HCT116 (cell line): ENCODE measurements at regions not wholly inside any gene's neighbourhood (a gene's known extent, or its start where the extent isn't known, plus 50 kb on each side); places are given as distances from the start of the nearest gene placed in this dataset.

Source experiments
- ATAC-seq: fragments of 200-7000 bp; cut with Tn5 transposase; 2 replicates; pipeline ENCODE4 v1.9.1; 2020; ENCODE audit warnings: mild to moderate bottlenecking, moderate library complexity
- BruUV-seq: library from RNA; stranded (reverse); fragments of 400-500 nt; replicated peaks from 2 replicates; lab custom pipeline; 2021; lab: Mats Ljungman, UMichigan
- CTCF ChIA-PET: fragments of 300-600 bp; sonication (Branson Sonifier 250); formaldehyde crosslinking; loops from one replicate; lab custom pipeline; 2021; ENCODE audit warnings: antibody characterized with exemption; lab: Charles Lee
- POLR2A ChIA-PET: fragments of 300-600, 350-600 bp; sonication (Branson Sonifier 250); formaldehyde crosslinking; loops from one replicate; lab custom pipeline; 2021; ENCODE audit warnings: antibody characterized with exemption; lab: Charles Lee
- RAD21 ChIA-PET, 2 experiments: fragments of 300-600 bp; sonication (Branson Sonifier 250); formaldehyde crosslinking; loops; one replicate each; lab custom pipeline; 2023; ENCODE audit warnings: low total read pairs in 2 of 2; ENCODE audit not compliant: uncharacterized antibody in 2 of 2, unreplicated experiment in 2 of 2, low non-redundant PET in 1 of 2; lab: Charles Lee
- DNase-seq: peaks from one replicate; pipeline ENCODE4 v3.0.0-alpha.2; 2010; ENCODE audit warnings: low read depth, low spot score
- H2AFZ ChIP-seq: fragments of 200-600 bp; shearing (Covaris generic), sonication (generic); 2 replicates; pipeline ENCODE4 v1.6.1; 2017; ENCODE audit warnings: low read depth, mixed run types, mixed read lengths, antibody characterized with exemption, low read length; ENCODE audit not compliant: poor library complexity, severe bottlenecking
- H3K27ac ChIP-seq: 2 replicates; pipeline ENCODE4 v1.5.1; 2012; ENCODE audit warnings: low read depth, low read length
- H3K27me3 ChIP-seq: fragments of 200-600 bp; sonication (generic); 2 replicates; pipeline ENCODE4 v1.6.1; 2016; ENCODE audit warnings: mixed run types, low read length, mixed read lengths; ENCODE audit not compliant: insufficient read depth
- H3K36me3 ChIP-seq, 2 experiments: fragments of 200-500 bp in 1 of 2; fragments of 200-600 bp in 1 of 2; sonication (Bioruptor generic) in 1 of 2; sonication (generic) in 1 of 2; 2 replicates each; pipeline versions ENCODE4 v1.5.1 to v1.6.1; 2014 to 2016; ENCODE audit warnings: low read length in 2 of 2, inconsistent platforms in 1 of 2, mixed read lengths in 1 of 2, mixed run types in 1 of 2; ENCODE audit not compliant: insufficient read depth in 2 of 2, control insufficient read depth in 1 of 2
- H3K4me1 ChIP-seq, 2 experiments: fragments of 200-600 bp in 1 of 2; sonication (generic) in 1 of 2; 2 replicates each; pipeline versions ENCODE4 v1.5.1 to v1.6.1; 2012 to 2017; ENCODE audit warnings: low read length in 2 of 2, inconsistent platforms in 1 of 2, mild to moderate bottlenecking in 1 of 2, mixed read lengths in 1 of 2, mixed run types in 1 of 2, moderate library complexity in 1 of 2; ENCODE audit not compliant: insufficient read depth in 2 of 2, control insufficient read depth in 1 of 2
- H3K4me2 ChIP-seq: fragments of 200-600 bp; sonication (generic); 2 replicates; pipeline ENCODE4 v1.6.1; 2017; ENCODE audit warnings: mixed run types, low read length, mixed read lengths
- H3K4me3 ChIP-seq, 2 experiments: fragments of 200-600 bp in 1 of 2; sonication (generic) in 1 of 2; replicated peaks in 1 of 2; 2 replicates each; pipeline ENCODE4 v1.5.1; 2011 to 2016; ENCODE audit warnings: low read length in 2 of 2, control low read depth in 1 of 2, low read depth in 1 of 2, mild to moderate bottlenecking in 1 of 2, mixed read lengths in 1 of 2, mixed run types in 1 of 2
- H3K79me2 ChIP-seq: fragments of 200-600 bp; sonication (generic); 2 replicates; pipeline ENCODE4 v1.6.1; 2017; ENCODE audit warnings: mild to moderate bottlenecking, mixed run types, low read length, moderate library complexity, mixed read lengths; ENCODE audit not compliant: insufficient read depth
- H3K9ac ChIP-seq: fragments of 200-600 bp; sonication (generic); 2 replicates; pipeline ENCODE4 v1.6.1; 2016; ENCODE audit warnings: low read length, mixed read lengths
- H3K9me2 ChIP-seq: fragments of 200-600 bp; sonication (generic), shearing (Covaris generic); 2 replicates; pipeline ENCODE4 v1.6.1; 2017; ENCODE audit warnings: mixed run types, mild to moderate bottlenecking, moderate library complexity; ENCODE audit not compliant: insufficient read depth
- H3K9me3 ChIP-seq, 2 experiments: fragments of 200-500 bp in 1 of 2; fragments of 200-600 bp in 1 of 2; sonication (Bioruptor generic) in 1 of 2; sonication (generic) in 1 of 2; 2 replicates each; pipeline ENCODE4 v1.6.1; 2014 to 2017; ENCODE audit warnings: low read length in 2 of 2, mixed read lengths in 2 of 2, inconsistent platforms in 1 of 2, low read depth in 1 of 2, mild to moderate bottlenecking in 1 of 2, mixed run types in 1 of 2, moderate library complexity in 1 of 2; ENCODE audit not compliant: control insufficient read depth in 1 of 2, insufficient read depth in 1 of 2
- H4K20me1 ChIP-seq: fragments of 200-600 bp; sonication (generic), shearing (Covaris generic); 2 replicates; pipeline ENCODE4 v1.6.1; 2017; ENCODE audit warnings: mixed run types, mild to moderate bottlenecking, moderate library complexity; ENCODE audit not compliant: insufficient read depth
- EZH2phosphoT487 ChIP-seq: fragments of 200-600 bp; IDR thresholded peaks from 2 replicates; pipeline ENCODE4 v1.6.1; 2018; ENCODE audit warnings: antibody characterized with exemption, borderline replicate concordance
- JUND ChIP-seq: IDR thresholded peaks from 2 replicates; pipeline ENCODE4 v1.6.1; 2012
- POLR2AphosphoS5 ChIP-seq: IDR thresholded peaks from 2 replicates; pipeline ENCODE4 v1.6.1; 2011; ENCODE audit warnings: mild to moderate bottlenecking, low read depth, low read length, moderate library complexity
- TCF7L2 ChIP-seq: IDR thresholded peaks from 2 replicates; pipeline ENCODE4 v1.7.0; 2011; ENCODE audit warnings: borderline replicate concordance, inconsistent platforms; ENCODE audit not compliant: insufficient read depth, insufficient read length; ENCODE audit errors: extremely low read depth
- ZNF274 ChIP-seq: fragments of 200-500 bp; sonication (Bioruptor generic); IDR thresholded peaks from 2 replicates; pipeline ENCODE4 v1.6.1; 2014; ENCODE audit warnings: mild to moderate bottlenecking, low read depth, low read length, inconsistent platforms
- intact Hi-C: fragments of 100-400 bp; cut with micrococcal nuclease; formaldehyde crosslinking; loops from 2 replicates; pipeline ENCODE4 v1.10.0; 2022
- TF ChIP-seq, protein P1 (sequence below): IDR thresholded peaks from 2 replicates; pipeline ENCODE4 v1.6.1; 2012
- TF ChIP-seq, protein P2 (sequence below): IDR thresholded peaks from 2 replicates; pipeline ENCODE4 v1.6.1; 2012
- TF ChIP-seq, protein P3 (sequence below): IDR thresholded peaks from 2 replicates; pipeline ENCODE4 v1.6.1; 2012; ENCODE audit warnings: low read depth

DNA sequence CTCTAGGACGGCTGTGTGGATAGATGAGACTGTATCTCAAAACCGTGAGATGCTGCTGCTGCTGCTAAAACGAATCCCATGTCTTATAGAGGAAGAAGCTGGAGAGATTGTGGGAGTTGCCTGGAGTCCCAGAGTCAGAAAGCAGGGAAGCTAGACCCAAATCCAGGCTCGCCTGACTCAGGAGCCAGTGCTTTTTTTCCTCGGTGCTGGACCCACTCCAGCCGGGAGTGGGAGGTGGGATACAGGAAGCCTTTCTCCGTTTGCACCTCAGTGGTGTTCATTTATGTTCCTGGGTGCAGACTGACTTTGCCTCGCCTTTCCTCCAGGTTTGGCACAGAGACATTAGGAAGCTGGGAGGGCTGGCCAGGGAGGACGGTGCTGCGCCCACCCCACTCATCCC, 150.9 kb upstream of the LINGO1 start:
- BruUV-seq: no TSS peak
- ChIA-PET RAD21 (no interaction called here), CTCF (no interaction called here), POLR2A (no interaction called here)
- no peaks in the 10 kb centered on the region for H3K9me3 ChIP-seq
- H3K4me3 ChIP-seq: no peak overlapping the region
- no peaks in the 10 kb centered on the region for H4K20me1 ChIP-seq
- no peaks in the 10 kb centered on the region for H3K79me2 ChIP-seq
- H3K36me3 ChIP-seq: no peaks in the 10 kb centered on the region
- ATAC-seq (no peak), DNase-seq (no peak)
- H3K27me3 ChIP-seq: no peaks in the 10 kb centered on the region
- H3K27ac ChIP-seq: no peak overlapping the region
- intact Hi-C loops: no loop called here
- no peaks in the 10 kb centered on the region for H3K4me1 ChIP-seq
- H2AFZ ChIP-seq: no peak overlapping the region
- H3K9me2 ChIP-seq: no peaks in the 10 kb centered on the region
- no peak for TF ChIP-seq POLR2AphosphoS5
- TF ChIP-seq TCF7L2: no peak
- TF ChIP-seq, protein P1, sequence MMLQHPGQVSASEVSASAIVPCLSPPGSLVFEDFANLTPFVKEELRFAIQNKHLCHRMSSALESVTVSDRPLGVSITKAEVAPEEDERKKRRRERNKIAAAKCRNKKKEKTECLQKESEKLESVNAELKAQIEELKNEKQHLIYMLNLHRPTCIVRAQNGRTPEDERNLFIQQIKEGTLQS: no peak
- TF ChIP-seq EZH2phosphoT487: no peak
- no peak for TF ChIP-seq ZNF274
- TF ChIP-seq, protein P2, sequence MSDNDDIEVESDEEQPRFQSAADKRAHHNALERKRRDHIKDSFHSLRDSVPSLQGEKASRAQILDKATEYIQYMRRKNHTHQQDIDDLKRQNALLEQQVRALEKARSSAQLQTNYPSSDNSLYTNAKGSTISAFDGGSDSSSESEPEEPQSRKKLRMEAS: no peak
- no peak for TF ChIP-seq JUND
- TF ChIP-seq, protein P3, sequence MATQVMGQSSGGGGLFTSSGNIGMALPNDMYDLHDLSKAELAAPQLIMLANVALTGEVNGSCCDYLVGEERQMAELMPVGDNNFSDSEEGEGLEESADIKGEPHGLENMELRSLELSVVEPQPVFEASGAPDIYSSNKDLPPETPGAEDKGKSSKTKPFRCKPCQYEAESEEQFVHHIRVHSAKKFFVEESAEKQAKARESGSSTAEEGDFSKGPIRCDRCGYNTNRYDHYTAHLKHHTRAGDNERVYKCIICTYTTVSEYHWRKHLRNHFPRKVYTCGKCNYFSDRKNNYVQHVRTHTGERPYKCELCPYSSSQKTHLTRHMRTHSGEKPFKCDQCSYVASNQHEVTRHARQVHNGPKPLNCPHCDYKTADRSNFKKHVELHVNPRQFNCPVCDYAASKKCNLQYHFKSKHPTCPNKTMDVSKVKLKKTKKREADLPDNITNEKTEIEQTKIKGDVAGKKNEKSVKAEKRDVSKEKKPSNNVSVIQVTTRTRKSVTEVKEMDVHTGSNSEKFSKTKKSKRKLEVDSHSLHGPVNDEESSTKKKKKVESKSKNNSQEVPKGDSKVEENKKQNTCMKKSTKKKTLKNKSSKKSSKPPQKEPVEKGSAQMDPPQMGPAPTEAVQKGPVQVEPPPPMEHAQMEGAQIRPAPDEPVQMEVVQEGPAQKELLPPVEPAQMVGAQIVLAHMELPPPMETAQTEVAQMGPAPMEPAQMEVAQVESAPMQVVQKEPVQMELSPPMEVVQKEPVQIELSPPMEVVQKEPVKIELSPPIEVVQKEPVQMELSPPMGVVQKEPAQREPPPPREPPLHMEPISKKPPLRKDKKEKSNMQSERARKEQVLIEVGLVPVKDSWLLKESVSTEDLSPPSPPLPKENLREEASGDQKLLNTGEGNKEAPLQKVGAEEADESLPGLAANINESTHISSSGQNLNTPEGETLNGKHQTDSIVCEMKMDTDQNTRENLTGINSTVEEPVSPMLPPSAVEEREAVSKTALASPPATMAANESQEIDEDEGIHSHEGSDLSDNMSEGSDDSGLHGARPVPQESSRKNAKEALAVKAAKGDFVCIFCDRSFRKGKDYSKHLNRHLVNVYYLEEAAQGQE: no peak
- TF ChIP-seq, all 23 proteins: peak for 0
- H3K4me2 ChIP-seq: no peak overlapping the region
- no peak overlapping the region for H3K9ac ChIP-seq
